Rectal smooth muscle tissue (tissue), 1 donor: ENCODE measurements at regions not wholly inside any gene's neighbourhood (a gene's known extent, or its start where the extent isn't known, plus 50 kb on each side); places are given as distances from the start of the nearest gene placed in this dataset.

Experiments used
- H3K27ac ChIP-seq: one replicate; pipeline ENCODE4 v1.7.0; 2013; ENCODE audit warnings: low read depth, low read length, inconsistent platforms
- H3K27me3 ChIP-seq: one replicate; pipeline ENCODE4 v1.7.0; 2013; ENCODE audit warnings: low read length; ENCODE audit not compliant: control insufficient read depth, insufficient read depth
- H3K36me3 ChIP-seq: one replicate; pipeline ENCODE4 v1.7.0; 2013; ENCODE audit warnings: low read length; ENCODE audit not compliant: control insufficient read depth, insufficient read depth
- H3K4me1 ChIP-seq: one replicate; pipeline ENCODE4 v1.7.0; 2013; ENCODE audit warnings: low read length; ENCODE audit not compliant: control insufficient read depth, insufficient read depth
- H3K4me3 ChIP-seq: one replicate; pipeline ENCODE4 v1.7.0; 2013; ENCODE audit warnings: low read length
- H3K9ac ChIP-seq: one replicate; pipeline ENCODE4 v1.7.0; 2013; ENCODE audit warnings: low read length

DNA sequence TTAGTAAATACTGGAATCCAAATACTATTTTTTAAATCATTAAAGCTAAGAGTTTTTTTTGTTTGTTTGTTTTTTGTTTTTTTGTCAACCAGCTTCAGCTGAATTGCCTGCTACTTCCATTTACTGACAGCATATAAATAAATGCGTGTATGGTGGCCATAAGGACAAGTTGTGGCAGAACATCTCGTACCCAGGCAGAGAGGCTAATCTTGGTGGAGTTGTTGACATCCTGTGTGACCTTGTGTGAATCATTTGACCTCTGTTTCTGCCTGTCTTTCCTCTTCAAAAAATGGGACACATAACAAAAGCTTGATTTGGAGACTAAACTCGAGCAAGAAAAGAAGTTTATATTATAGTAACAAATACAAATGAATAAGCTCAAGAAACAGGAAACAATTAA lies 734.2 kb downstream of the MCTP2 start:
- Histone ChIP-seq H3K27ac (no peak overlapping the region), H3K4me3 (no peak overlapping the region)

DNA sequence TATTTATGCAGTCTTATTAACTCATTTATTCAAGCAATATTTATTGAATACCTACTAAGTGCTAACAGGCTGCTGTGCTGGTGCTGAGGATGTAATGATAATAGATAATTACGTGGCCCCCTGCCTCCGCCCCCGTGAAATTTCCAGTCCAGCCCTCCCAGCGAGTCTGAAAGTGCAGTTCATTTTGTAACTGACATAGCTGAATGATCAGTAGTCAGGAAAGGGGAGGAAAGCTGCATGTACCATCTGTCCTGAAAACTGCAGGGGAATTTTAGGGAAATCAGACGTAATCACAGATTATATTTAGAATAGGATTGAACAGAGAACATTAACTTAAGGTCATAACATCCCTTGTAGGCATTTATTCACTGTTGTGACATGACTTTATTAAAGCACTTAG lies 736.8 kb downstream of the MCTP2 start:
- no peak overlapping the region for H3K4me3 ChIP-seq
- H3K4me1 ChIP-seq = no peaks in the 10 kb centered on the region
- H3K27me3 ChIP-seq = no peaks in the 10 kb centered on the region
- no peak overlapping the region for H3K9ac ChIP-seq
- H3K36me3 ChIP-seq = no peaks in the 10 kb centered on the region
- no peak overlapping the region for H3K27ac ChIP-seq

More for the DNA sequence above, 734.2 kb downstream of the MCTP2 start:
- no peaks in the 10 kb centered on the region for H3K36me3 ChIP-seq
- no peak overlapping the region for H3K9ac ChIP-seq
- no peaks in the 10 kb centered on the region for H3K27me3 ChIP-seq
- no peaks in the 10 kb centered on the region for H3K4me1 ChIP-seq

- no peaks in the 10 kb centered on the region for H3K27me3 ChIP-seq
- no peak overlapping the region for H3K4me3 ChIP-seq
- no peaks in the 10 kb centered on the region for H3K4me1 ChIP-seq
- H3K36me3 ChIP-seq = no peaks in the 10 kb centered on the region
- no peak overlapping the region for H3K27ac ChIP-seq
- no peak overlapping the region for H3K9ac ChIP-seq
Measured at GRCh38 chr15:94970096-94970495, 738.7 kb downstream of the MCTP2 start.

- no peak overlapping the region for H3K27ac ChIP-seq
- H3K9ac ChIP-seq = no peak overlapping the region
- H3K27me3 ChIP-seq = no peaks in the 10 kb centered on the region
- no peaks in the 10 kb centered on the region for H3K36me3 ChIP-seq
- H3K4me1 ChIP-seq = no peaks in the 10 kb centered on the region
- H3K4me3 ChIP-seq = no peak overlapping the region
Measured at GRCh38 chr15:94970802-94971201, 739.4 kb downstream of the MCTP2 start.

DNA sequence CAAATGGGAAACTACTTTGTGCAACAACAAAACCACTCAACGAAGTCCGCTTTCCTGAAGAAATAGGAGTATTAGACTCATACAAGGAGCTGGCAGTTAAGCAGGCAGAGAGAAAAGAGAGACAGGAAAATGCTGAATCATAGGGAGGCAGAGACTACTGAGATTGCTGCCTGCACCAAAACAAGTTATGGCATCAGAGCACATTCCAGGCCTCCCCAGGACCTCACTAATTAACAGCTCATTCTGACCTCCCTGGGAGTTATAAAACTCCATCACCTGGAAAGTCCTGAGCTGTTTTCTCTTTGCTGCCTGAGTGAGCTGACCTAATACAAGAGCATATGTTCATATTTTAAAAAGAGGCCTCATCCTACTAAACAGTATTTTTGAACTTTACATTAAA lies 741.0 kb downstream of the MCTP2 start:
- Histone ChIP-seq H3K4me1 (no peaks in the 10 kb centered on the region), H3K9ac (no peak overlapping the region), H3K27ac (no peak overlapping the region), H3K36me3 (no peaks in the 10 kb centered on the region), H3K27me3 (no peaks in the 10 kb centered on the region), H3K4me3 (no peak overlapping the region)

GRCh38 chr15:94987085-94987484 lies 755.7 kb downstream of the MCTP2 start:
- H3K4me3 ChIP-seq = no peak overlapping the region
- H3K4me1 ChIP-seq = no peaks in the 10 kb centered on the region
- H3K27ac ChIP-seq = no peak overlapping the region
- H3K9ac ChIP-seq = no peak overlapping the region
- H3K36me3 ChIP-seq = no peaks in the 10 kb centered on the region
- H3K27me3 ChIP-seq = no peaks in the 10 kb centered on the region

DNA sequence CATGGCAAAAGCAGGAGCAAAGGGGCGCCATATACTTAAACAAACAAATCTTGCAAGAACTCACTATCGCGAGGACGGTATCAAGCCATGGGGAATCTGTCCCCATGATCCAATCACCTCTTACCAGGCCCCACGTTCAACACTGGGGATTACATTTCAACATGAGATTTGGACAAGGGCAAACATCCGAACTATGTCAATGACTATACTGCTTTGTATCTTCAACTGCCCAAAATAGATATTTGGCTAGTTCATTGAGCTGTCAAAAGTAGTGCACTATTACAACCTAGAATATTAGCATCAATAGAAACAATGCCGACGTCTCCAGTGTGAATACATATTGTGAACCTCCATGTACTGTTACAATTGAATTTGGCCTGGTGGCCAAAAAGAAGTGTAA lies 760.4 kb downstream of the MCTP2 start:
- Histone ChIP-seq H3K4me3 (no peak overlapping the region), H3K4me1 (no peaks in the 10 kb centered on the region), H3K27me3 (no peaks in the 10 kb centered on the region), H3K36me3 (no peaks in the 10 kb centered on the region), H3K27ac (no peak overlapping the region), H3K9ac (no peak overlapping the region)

GRCh38 chr15:95009635-95010034 lies 778.3 kb downstream of the MCTP2 start:
- no peak overlapping the region for H3K27ac ChIP-seq
- no peak overlapping the region for H3K4me3 ChIP-seq
- H3K4me1 ChIP-seq = no peaks in the 10 kb centered on the region
- no peaks in the 10 kb centered on the region for H3K27me3 ChIP-seq
- no peak overlapping the region for H3K9ac ChIP-seq
- H3K36me3 ChIP-seq = no peaks in the 10 kb centered on the region

- Histone ChIP-seq H3K27ac (no peak overlapping the region), H3K4me1 (no peaks in the 10 kb centered on the region), H3K9ac (no peak overlapping the region), H3K36me3 (no peaks in the 10 kb centered on the region), H3K4me3 (no peak overlapping the region), H3K27me3 (no peaks in the 10 kb centered on the region)
Measured at GRCh38 chr15:95013381-95013780, 782.0 kb downstream of the MCTP2 start.

DNA sequence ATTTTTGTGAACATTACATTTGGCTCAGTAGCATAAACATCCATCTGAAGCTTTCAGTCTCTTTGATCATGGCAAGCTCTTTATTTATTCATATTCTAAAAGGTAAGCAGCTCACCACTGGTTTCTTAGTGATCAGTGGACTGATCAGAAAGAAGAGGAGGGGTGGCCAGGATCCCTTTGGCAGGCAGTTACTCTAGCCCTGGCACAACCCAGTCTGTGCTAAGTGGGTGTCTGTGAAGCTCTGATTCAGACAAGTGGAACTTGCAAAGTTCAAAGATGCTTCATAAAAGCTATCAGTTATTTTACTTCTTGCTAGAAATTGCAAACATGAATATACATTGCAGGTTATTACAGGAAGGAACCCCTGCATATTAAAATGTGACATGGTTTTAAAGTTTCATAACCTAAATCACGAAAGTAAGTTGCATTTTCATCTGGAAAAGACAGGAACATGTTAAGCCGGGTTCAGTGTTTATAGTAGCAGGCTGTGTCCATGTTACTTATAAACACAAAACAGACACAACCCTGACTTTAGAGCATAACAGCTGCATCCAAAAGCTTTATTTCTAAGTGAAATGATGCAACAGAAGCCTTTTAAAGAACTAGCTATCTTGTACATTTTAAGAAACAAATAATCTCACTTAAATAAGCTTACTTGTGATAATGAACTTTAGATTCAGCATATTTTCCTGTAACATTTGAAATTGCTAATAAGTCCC lies 785.3 kb downstream of the MCTP2 start:
- Histone ChIP-seq H3K9ac (no peak overlapping the region), H3K4me3 (no peak overlapping the region), H3K27me3 (no peaks in the 10 kb centered on the region), H3K27ac (no peak overlapping the region), H3K36me3 (no peaks in the 10 kb centered on the region), H3K4me1 (no peaks in the 10 kb centered on the region)

DNA sequence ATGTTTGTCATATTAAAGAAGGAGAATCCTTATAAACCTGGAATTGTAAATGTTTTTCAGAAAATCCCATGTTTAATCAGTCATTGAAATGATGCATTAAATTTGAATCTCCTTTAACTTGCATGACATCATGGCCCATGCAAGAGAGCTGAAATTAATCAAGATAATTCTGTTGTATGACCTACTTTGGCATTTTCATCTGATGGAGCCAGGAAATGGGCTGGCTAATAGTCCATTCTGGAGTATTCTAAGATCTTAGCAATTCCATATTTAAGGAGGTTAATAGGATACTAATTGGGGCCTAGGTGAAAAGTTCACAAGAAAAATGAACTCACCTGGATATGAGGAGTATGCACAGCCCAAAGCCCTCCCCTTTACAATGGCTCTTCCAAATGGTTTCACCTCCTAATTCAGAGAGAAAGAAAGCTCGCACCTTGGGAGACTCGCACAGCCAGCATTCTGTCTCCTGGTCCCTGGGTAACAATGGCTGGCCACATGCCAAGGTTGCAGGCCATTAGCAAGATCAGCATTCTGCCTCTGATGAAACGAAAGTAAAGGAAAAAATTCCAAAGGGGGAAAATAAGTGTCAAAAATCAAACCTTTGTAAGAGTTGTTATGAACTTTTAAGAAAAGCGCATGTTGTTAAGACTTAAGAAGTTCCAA lies 786.4 kb downstream of the MCTP2 start:
- Histone ChIP-seq H3K4me1 (no peaks in the 10 kb centered on the region), H3K9ac (no peak overlapping the region), H3K27ac (no peak overlapping the region)

DNA sequence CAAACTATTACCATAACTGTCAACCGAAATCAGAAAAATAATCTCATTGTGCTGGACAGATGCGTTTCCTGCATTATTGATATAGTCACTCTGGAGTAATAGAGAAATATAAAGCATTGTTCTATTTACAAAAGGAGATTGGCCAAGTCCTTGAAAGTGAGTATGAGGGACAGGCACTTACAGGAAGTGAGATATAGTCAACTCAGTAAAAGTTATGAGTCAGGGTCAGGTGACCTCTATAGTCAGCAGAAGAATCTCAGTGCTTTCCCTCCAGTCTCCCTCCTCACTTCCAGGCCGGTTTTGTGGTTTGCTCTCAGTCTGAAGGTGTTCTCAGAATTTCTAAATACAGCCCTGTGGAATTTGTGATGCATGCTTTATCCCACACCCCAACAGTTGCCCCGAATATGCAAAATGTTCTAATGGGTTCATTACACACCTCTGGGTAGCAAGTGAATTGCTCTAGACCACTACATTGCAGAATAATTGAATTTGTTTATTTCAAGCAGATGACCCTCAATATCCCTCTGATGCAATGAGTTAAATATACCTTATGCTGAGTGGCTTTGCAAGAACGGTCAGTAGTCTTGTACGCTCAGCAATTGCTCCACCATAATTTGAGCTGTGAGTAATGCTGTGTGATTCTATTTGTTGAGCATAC lies 787.7 kb downstream of the MCTP2 start:
- no peaks in the 10 kb centered on the region for H3K36me3 ChIP-seq
- H3K4me1 ChIP-seq = no peaks in the 10 kb centered on the region
- no peak overlapping the region for H3K9ac ChIP-seq
- no peak overlapping the region for H3K4me3 ChIP-seq
- no peaks in the 10 kb centered on the region for H3K27me3 ChIP-seq
- no peak overlapping the region for H3K27ac ChIP-seq

More for the DNA sequence above, 786.4 kb downstream of the MCTP2 start:
- no peak overlapping the region for H3K4me3 ChIP-seq
- H3K27me3 ChIP-seq = no peaks in the 10 kb centered on the region
- no peaks in the 10 kb centered on the region for H3K36me3 ChIP-seq
